MM.1S (cell line): ENCODE measurements at regions not wholly inside any gene's neighbourhood (a gene's known extent, or its start where the extent isn't known, plus 50 kb on each side); places are given as distances from the start of the nearest gene placed in this dataset.

Experiments used
- EZH2 ChIP-seq: fragments of 300-600 bp; sonication (generic); optimal IDR thresholded peaks from 2 replicates; pipeline ENCODE3; 2017; ENCODE audit warnings: low read depth, mild to moderate bottlenecking, antibody characterized with exemption, low read length, mixed read lengths
- TF ChIP-seq, protein P1 (sequence below): fragments of 300-600 bp; sonication (generic); IDR thresholded peaks from 2 replicates; pipeline ENCODE4 v1.5.1; 2016; ENCODE audit warnings: antibody characterized with exemption, low read length, mixed read lengths

- TF ChIP-seq, protein P1, sequence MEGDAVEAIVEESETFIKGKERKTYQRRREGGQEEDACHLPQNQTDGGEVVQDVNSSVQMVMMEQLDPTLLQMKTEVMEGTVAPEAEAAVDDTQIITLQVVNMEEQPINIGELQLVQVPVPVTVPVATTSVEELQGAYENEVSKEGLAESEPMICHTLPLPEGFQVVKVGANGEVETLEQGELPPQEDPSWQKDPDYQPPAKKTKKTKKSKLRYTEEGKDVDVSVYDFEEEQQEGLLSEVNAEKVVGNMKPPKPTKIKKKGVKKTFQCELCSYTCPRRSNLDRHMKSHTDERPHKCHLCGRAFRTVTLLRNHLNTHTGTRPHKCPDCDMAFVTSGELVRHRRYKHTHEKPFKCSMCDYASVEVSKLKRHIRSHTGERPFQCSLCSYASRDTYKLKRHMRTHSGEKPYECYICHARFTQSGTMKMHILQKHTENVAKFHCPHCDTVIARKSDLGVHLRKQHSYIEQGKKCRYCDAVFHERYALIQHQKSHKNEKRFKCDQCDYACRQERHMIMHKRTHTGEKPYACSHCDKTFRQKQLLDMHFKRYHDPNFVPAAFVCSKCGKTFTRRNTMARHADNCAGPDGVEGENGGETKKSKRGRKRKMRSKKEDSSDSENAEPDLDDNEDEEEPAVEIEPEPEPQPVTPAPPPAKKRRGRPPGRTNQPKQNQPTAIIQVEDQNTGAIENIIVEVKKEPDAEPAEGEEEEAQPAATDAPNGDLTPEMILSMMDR, result no peak
- no peak for TF ChIP-seq EZH2
Observed at GRCh38 chr1:57794078-57794477, 370.2 kb upstream of the DAB1 start.
